Sigmoid colon (tissue), 4 donors: ENCODE measurements at regions not wholly inside any gene's neighbourhood (a gene's known extent, or its start where the extent isn't known, plus 50 kb on each side); places are given as distances from the start of the nearest gene placed in this dataset.

ENCODE experiments used
- EP300 ChIP-seq, 4 donors: sonication (generic); formaldehyde crosslinking; IDR thresholded peaks; one replicate each; pipeline ENCODE4 v1.6.1; 2017; ENCODE audit warnings: antibody characterized with exemption in 4 of 4
- TF ChIP-seq, protein P1 (sequence below), 4 experiments: fragments of 450-650 bp in 3 of 4; fragments of 200-600 bp in 1 of 4; IDR thresholded peaks; one replicate each; pipeline ENCODE4 v1.5.1; 2016 to 2019; ENCODE audit warnings: antibody characterized with exemption in 4 of 4, mild to moderate bottlenecking in 3 of 4, moderate library complexity in 2 of 4

DNA sequence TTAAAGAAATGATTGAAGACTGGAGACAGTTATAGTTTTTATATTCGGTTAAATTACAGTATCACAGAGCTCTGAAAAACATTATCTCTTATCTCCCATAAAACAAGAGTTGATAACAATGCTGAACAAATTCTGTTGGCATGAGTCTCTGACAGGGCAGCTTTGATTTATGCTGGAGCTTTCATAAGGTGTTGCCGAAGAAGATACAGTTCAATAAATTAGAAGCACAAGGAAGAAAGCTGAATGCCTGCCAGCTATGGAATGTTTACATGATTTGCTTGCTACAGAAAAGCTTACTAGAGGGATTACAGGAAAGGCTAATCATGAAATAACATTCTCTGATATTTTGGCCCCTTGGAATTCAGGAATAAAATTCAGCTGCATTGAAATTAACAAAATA, 431.9 kb upstream of the GJE1 start:
- no peak for TF ChIP-seq EP300 (IDR thresholded peaks at IDR 0.05)
- TF ChIP-seq, protein P1, sequence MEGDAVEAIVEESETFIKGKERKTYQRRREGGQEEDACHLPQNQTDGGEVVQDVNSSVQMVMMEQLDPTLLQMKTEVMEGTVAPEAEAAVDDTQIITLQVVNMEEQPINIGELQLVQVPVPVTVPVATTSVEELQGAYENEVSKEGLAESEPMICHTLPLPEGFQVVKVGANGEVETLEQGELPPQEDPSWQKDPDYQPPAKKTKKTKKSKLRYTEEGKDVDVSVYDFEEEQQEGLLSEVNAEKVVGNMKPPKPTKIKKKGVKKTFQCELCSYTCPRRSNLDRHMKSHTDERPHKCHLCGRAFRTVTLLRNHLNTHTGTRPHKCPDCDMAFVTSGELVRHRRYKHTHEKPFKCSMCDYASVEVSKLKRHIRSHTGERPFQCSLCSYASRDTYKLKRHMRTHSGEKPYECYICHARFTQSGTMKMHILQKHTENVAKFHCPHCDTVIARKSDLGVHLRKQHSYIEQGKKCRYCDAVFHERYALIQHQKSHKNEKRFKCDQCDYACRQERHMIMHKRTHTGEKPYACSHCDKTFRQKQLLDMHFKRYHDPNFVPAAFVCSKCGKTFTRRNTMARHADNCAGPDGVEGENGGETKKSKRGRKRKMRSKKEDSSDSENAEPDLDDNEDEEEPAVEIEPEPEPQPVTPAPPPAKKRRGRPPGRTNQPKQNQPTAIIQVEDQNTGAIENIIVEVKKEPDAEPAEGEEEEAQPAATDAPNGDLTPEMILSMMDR (IDR thresholded peaks at IDR 0.05): no peak
